ENCODE measurements at regions not wholly inside any gene's neighbourhood (a gene's known extent, or its start where the extent isn't known, plus 50 kb on each side); places are given as distances from the start of the nearest gene placed in this dataset.

DNA sequence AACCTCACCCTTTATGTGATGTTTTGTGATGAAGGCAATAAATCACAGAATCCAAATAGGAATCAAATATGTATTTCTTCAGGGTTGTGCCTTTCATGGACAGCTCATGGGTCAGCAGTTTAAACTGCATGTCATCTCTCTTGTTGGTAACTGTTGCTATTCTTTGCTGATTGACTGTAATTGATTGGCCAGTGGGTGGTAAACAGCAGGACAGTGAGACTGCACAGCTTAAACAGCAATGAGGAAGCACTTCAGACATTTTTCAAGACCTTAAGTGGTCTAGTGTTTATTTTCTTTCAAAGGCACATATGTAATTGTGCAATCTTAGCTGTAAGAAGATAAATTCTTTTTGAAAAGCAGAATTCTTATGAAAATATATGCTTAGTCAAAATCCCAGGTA lies 260.5 kb downstream of the COX7C start:
- TF ChIP-seq, protein P1, sequence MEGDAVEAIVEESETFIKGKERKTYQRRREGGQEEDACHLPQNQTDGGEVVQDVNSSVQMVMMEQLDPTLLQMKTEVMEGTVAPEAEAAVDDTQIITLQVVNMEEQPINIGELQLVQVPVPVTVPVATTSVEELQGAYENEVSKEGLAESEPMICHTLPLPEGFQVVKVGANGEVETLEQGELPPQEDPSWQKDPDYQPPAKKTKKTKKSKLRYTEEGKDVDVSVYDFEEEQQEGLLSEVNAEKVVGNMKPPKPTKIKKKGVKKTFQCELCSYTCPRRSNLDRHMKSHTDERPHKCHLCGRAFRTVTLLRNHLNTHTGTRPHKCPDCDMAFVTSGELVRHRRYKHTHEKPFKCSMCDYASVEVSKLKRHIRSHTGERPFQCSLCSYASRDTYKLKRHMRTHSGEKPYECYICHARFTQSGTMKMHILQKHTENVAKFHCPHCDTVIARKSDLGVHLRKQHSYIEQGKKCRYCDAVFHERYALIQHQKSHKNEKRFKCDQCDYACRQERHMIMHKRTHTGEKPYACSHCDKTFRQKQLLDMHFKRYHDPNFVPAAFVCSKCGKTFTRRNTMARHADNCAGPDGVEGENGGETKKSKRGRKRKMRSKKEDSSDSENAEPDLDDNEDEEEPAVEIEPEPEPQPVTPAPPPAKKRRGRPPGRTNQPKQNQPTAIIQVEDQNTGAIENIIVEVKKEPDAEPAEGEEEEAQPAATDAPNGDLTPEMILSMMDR (IDR thresholded peaks at IDR 0.05; ENCODE audit: insufficient read depth, low read length) = no peak
- TF ChIP-seq POLR2AphosphoS5 (IDR thresholded peaks at IDR 0.05; ENCODE audit: low read depth) = no peak
- TF ChIP-seq SPI1 (IDR thresholded peaks at IDR 0.05; ENCODE audit: borderline replicate concordance, low read depth) = no peak
- TF ChIP-seq, protein P2, sequence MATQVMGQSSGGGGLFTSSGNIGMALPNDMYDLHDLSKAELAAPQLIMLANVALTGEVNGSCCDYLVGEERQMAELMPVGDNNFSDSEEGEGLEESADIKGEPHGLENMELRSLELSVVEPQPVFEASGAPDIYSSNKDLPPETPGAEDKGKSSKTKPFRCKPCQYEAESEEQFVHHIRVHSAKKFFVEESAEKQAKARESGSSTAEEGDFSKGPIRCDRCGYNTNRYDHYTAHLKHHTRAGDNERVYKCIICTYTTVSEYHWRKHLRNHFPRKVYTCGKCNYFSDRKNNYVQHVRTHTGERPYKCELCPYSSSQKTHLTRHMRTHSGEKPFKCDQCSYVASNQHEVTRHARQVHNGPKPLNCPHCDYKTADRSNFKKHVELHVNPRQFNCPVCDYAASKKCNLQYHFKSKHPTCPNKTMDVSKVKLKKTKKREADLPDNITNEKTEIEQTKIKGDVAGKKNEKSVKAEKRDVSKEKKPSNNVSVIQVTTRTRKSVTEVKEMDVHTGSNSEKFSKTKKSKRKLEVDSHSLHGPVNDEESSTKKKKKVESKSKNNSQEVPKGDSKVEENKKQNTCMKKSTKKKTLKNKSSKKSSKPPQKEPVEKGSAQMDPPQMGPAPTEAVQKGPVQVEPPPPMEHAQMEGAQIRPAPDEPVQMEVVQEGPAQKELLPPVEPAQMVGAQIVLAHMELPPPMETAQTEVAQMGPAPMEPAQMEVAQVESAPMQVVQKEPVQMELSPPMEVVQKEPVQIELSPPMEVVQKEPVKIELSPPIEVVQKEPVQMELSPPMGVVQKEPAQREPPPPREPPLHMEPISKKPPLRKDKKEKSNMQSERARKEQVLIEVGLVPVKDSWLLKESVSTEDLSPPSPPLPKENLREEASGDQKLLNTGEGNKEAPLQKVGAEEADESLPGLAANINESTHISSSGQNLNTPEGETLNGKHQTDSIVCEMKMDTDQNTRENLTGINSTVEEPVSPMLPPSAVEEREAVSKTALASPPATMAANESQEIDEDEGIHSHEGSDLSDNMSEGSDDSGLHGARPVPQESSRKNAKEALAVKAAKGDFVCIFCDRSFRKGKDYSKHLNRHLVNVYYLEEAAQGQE (IDR thresholded peaks at IDR 0.05; ENCODE audit: insufficient replicate concordance, low read depth) = no peak

Measured in HL-60 (cell line).